GM12878 (cell line): ENCODE measurements at regions not wholly inside any gene's neighbourhood (a gene's known extent, or its start where the extent isn't known, plus 50 kb on each side); places are given as distances from the start of the nearest gene placed in this dataset.

ENCODE experiments used
- CEBPB ChIP-seq, 2 experiments: fragments of 150-350 bp in 1 of 2; IDR thresholded peaks; 2 replicates each; pipeline ENCODE4 v1.6.1; 2012 to 2014; ENCODE audit warnings: low read depth in 2 of 2, low read length in 2 of 2, borderline replicate concordance in 1 of 2, inconsistent platforms in 1 of 2
- EGR1 ChIP-seq, 2 experiments: IDR thresholded peaks; 1 replicate in 1 of 2; 2 replicates in 1 of 2; pipeline ENCODE4 v1.6.1; 2011 to 2012; ENCODE audit warnings: low read depth in 2 of 2, low read length in 2 of 2, borderline replicate concordance in 1 of 2, mild to moderate bottlenecking in 1 of 2, moderate library complexity in 1 of 2
- EP300 ChIP-seq, 2 experiments: fragments of 150-350 bp in 1 of 2; IDR thresholded peaks; 2 replicates each; pipeline ENCODE4 v1.6.1; 2011 to 2012; ENCODE audit warnings: low read depth in 2 of 2, low read length in 2 of 2, borderline replicate concordance in 1 of 2, improper control_type of control experiment in 1 of 2, inconsistent platforms in 1 of 2; ENCODE audit not compliant: control insufficient read depth in 1 of 2
- POLR2AphosphoS5 ChIP-seq: IDR thresholded peaks from 2 replicates; pipeline ENCODE4 v1.6.1; 2011; ENCODE audit warnings: mild to moderate bottlenecking, low read length, inconsistent platforms
- STAT3 ChIP-seq: IDR thresholded peaks from 2 replicates; pipeline ENCODE4 v1.6.1; 2011; ENCODE audit warnings: low read depth, low read length, improper control_type of control experiment
- TAF1 ChIP-seq: IDR thresholded peaks from 2 replicates; pipeline ENCODE4 v1.6.1; 2011; ENCODE audit warnings: mild to moderate bottlenecking, low read depth, low read length, borderline replicate concordance
- TCF3 ChIP-seq: IDR thresholded peaks from 2 replicates; pipeline ENCODE4 v1.6.1; 2012; ENCODE audit warnings: low read depth, mild to moderate bottlenecking, low read length, borderline replicate concordance; ENCODE audit not compliant: insufficient read depth
- TF ChIP-seq, protein P1 (sequence below), 3 experiments: IDR thresholded peaks in 2 of 3; conservative IDR thresholded peaks in 1 of 3; 2 replicates each; pipeline ENCODE4 v1.5.1; 2011; ENCODE audit warnings: low read depth in 3 of 3, low read length in 3 of 3, mild to moderate bottlenecking in 3 of 3, control low read depth in 2 of 3, moderate library complexity in 2 of 3, inconsistent platforms in 1 of 3, mixed read lengths in 1 of 3; ENCODE audit not compliant: control insufficient read depth in 2 of 3, insufficient read depth in 1 of 3; ENCODE audit errors: extremely low read depth in 1 of 3

GRCh38 chr10:129322933-129323820, 143.9 kb upstream of the MGMT start:
- no peak for TF ChIP-seq STAT3
- no peak for TF ChIP-seq TCF3
- TF ChIP-seq EGR1 (IDR thresholded peaks at IDR 0.05; ENCODE audit: borderline replicate concordance in 1 of 2, low read depth in 2 of 2, low read length in 2 of 2): no peak
- TF ChIP-seq, protein P1, sequence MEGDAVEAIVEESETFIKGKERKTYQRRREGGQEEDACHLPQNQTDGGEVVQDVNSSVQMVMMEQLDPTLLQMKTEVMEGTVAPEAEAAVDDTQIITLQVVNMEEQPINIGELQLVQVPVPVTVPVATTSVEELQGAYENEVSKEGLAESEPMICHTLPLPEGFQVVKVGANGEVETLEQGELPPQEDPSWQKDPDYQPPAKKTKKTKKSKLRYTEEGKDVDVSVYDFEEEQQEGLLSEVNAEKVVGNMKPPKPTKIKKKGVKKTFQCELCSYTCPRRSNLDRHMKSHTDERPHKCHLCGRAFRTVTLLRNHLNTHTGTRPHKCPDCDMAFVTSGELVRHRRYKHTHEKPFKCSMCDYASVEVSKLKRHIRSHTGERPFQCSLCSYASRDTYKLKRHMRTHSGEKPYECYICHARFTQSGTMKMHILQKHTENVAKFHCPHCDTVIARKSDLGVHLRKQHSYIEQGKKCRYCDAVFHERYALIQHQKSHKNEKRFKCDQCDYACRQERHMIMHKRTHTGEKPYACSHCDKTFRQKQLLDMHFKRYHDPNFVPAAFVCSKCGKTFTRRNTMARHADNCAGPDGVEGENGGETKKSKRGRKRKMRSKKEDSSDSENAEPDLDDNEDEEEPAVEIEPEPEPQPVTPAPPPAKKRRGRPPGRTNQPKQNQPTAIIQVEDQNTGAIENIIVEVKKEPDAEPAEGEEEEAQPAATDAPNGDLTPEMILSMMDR (IDR thresholded peaks at IDR 0.05 in 2 of 3, conservative IDR thresholded peaks at IDR 0.05 in 1 of 3; ENCODE audit: control insufficient read depth in 2 of 3, extremely low read depth in 1 of 3, insufficient read depth in 1 of 3, low read depth in 3 of 3, low read length in 3 of 3): no peak
- TF ChIP-seq TAF1: no peak
- TF ChIP-seq POLR2AphosphoS5: no peak
- TF ChIP-seq EP300 (IDR thresholded peaks at IDR 0.05; ENCODE audit: borderline replicate concordance in 1 of 2, control insufficient read depth in 1 of 2, low read depth in 2 of 2, low read length in 2 of 2): no peak
- TF ChIP-seq CEBPB (IDR thresholded peaks at IDR 0.05; ENCODE audit: borderline replicate concordance in 1 of 2, low read depth in 2 of 2, low read length in 2 of 2): no peak
